UCSD-AML1 (cell line): ENCODE measurements at regions not wholly inside any gene's neighbourhood (a gene's known extent, or its start where the extent isn't known, plus 50 kb on each side); places are given as distances from the start of the nearest gene placed in this dataset.

ENCODE experiments used
- DNase-seq: peaks from one replicate; lab custom pipeline; 2025; ENCODE audit not compliant: unreplicated experiment; lab: John Stamatoyannopoulos, UW

GRCh38 chr16:55113210-55113609, 182.5 kb downstream of the IRX5 start:
- DNase-seq = no peak

DNA sequence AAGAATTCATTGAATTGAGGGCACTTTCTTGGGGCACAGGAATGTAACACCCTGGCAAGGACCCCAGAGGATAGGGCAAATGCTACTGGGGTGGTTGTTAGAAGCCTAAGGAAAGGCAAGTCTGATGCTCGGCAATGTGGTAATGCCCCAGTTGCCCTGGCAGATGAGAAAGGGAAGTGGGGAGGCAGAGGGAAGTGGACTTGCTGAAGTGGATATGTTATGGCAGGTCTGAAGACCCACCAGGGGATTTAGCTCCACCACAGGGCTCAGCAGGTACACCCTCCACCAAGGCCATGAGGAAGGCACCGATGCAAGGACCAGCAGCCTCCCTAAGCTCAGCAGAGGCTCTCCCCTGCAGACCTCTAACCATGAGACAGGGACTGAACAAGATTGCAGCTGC, 184.8 kb downstream of the IRX5 start:
- DNase-seq = no peak

DNA sequence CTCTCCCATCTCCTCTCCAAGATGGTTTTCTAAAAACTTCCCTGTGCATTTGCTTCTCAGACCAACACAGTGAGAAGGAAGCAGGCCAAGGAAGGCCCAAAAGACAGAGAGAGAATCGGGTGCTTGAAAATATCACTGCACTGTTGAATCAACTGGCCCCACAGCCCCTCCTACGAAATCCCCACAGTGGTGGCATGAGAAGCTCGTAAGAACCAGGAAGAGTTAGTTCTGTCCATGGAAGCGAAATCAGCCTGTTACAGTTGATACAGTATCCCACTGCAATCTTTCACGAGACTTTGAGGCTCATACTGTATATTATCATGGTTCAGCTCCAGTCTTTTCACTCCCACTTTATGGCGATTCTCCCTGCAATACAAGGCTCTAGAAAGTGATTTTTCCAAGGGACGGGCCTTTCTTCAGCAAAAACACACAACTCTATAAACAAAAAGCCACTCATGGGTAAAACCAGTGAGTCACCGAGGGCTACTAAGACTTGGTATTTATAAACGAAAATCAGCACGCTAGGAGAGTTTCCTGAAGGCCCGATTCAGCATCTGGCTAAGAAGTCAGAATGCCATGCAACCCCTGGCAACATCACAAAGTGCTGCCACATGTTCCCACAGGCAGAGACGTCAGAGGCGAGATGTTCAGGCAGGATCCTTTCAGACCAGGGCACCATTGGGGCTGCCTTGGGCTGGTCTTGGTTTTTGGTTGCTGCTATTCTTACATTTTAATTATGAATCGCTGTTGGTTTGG, 185.7 kb downstream of the IRX5 start:
- no peak for DNase-seq

DNA sequence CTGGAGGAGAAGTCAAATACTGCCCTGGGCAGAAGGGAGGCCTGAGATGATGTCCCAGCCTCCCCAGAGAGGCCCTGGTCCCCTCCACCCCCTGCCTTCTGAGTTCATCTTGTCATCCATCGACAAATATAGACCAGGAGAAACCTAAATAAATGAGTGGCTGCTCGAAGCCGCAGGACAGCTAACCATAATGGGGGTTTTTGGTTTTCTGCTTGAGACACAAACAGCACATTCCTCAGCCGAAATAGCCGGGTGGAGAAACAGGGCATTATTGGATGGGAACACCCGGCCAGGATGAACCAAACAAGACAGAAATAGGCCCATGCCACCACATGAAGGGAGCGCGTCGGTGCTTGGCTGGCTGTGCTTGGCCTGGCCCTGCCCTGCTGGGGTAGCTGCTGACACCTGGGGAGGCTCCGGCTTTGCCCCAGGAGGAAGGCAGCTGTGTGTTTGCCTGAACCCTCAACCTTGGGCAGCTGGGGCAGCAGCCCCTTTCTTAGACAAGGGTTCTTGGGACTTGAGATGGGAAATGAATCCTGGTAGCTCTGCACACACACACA, 188.1 kb downstream of the IRX5 start:
- DNase-seq = no peak

DNA sequence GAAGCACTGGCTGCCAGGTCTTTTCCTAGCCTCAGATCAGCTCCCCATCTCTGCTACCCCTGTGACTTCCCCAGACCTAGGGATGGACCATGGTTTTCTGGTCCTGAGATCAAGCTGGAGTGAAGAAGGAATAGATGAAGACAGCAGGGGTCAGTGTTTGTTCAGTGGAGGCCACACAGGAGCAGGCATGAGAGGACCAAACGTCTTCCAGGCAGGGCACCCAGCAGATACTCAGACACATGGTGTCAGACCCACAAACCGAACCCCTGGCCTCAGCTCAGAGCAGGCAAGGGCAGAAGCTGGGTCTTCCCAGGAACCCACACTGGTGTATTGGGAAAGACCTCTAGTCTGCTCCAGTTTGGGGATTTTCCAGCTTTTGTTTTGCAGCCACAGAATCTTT, 189.7 kb downstream of the IRX5 start:
- DNase-seq = no peak

DNA sequence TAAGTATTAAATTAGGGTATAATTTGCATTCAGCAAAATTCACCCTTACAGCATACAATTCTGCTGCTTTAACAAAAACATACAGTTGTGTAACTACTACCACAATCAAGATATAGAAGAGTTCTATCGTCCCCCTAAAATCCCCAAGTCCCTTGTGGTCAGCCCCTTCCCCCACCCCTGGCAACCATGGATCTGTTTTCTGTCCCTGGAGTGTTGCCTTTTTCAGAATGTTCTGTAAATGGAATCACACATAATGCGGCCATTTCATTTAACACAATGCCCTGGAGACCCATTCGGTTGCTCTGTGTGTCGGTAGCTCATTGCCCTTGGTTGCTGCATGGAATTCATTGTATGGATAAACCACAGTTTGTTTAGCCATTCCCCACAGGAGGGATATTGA, 190.2 kb downstream of the IRX5 start:
- no peak for DNase-seq

DNA sequence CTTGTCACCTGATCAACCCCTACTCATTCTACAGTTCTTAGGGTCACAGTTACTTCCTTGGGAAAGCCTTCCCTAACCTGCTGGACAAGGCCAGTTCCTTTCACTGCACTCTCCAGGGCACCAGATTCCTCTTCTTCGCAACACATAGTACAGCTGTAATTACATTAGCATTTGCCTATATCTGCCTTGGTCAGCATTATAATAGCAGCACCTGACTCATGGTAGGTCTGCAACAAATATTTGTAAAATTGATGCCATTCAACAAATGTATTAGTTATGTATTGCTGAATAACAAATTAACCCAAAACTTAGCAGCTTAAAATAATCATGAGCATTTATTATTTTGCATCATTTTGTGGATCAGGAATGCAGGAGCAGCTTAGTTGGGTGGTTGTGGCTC, 193.0 kb downstream of the IRX5 start:
- DNase-seq = no peak

- DNase-seq = no peak
These were observed 195.2 kb downstream of the IRX5 start for GRCh38 chr16:55125818-55126385.

GRCh38 chr16:55126456-55126855, 195.8 kb downstream of the IRX5 start:
- DNase-seq = no peak

GRCh38 chr16:55130456-55130855, 193.5 kb upstream of the IRX6 start:
- no peak for DNase-seq

DNA sequence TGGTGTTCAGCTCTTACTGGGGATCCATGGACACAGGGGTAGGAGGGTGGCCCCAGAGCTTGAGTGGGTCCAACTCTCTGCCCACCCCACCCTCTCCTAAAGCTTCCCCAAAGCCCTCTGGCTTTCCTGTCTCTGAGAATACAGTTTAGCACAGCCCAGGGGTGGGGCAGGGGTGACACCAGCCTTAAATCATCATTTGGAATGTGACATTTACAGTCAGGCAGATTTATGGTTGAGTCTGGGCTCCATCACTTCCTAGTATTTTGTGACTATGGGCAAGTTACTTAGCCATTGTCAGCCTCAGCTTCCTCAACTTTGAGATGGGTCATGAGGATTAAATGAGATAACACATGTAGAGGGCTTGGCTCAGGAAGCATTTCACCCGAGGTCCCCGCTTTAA, 193.1 kb upstream of the IRX6 start:
- DNase-seq = no peak

DNA sequence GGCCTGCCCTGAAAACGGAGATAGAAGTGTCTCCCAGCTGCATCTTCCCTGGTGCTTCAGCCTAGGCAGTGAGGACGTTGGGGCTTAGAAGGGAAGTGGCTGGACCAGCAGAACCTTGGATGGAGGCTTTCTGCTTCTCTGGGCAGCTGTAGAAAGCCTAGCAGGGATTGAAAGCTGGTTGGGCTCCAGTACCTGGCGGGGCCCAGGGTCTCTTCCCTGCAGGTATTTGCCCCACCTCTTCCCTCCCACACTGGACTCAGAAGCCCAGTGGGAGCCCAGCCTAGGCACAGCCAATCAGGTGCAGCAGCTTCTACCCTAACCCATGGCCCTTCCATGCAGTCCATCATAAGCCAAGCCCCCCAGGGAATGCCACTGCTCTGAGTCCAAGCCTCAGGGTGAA, 190.3 kb upstream of the IRX6 start:
- DNase-seq = no peak

DNA sequence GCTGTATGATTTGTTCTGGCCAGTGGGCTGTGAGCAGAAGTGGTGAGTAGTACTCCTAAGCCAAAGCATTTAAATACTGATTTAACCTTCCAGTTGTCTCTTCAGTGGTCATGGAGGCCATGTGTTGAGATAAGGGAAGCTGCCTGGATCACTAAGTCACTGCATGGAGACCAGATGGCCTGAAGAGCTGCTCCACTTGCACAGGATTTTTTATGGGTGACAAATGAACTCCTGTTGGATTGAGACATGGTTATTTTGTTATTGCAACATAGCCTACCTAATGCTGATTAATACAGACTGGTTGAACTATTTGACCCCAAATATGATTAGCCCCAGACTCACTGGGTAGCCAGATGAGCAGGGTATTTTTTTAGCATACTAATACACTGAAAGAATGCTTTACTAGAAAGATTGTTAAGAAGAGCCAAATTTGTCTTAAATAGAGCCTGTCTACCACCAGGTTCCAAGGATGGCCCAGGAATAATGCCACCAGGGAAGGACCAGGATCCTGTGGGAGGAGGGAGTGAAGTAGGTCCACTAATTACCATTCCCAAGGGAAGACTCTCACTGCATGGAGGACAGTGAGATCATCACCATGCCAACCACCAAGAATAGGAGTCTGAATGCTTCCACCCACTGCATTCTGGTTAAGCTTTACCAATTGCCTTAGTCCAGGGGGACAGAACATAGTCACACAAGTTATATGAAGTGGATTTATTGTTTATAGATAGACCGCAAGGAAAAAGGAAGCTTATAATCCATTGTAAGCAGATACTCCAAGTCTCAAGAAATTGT, 187.4 kb upstream of the IRX6 start:
- no peak for DNase-seq

DNA sequence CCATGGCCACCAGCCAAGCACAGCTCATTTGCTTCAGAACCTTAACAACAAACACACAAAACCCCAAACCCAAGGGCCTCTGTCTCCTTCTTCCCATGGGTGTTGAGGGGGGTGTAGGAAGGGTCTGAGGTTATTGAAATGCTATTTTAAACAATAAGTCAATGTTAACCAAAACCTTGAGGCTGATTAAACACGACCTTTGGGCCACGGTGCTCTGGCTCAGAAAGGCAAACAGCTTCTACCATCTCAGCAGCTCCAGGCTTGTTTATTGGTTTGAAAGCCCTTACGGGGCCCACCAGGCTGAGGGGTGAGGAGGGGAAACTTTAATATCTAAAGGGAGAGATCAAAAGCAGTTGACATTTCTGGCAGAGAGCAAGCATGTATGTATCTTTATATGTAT, 185.7 kb upstream of the IRX6 start:
- DNase-seq = no peak

- no peak for DNase-seq
These were observed 181.6 kb upstream of the IRX6 start for GRCh38 chr16:55142405-55142804.

DNA sequence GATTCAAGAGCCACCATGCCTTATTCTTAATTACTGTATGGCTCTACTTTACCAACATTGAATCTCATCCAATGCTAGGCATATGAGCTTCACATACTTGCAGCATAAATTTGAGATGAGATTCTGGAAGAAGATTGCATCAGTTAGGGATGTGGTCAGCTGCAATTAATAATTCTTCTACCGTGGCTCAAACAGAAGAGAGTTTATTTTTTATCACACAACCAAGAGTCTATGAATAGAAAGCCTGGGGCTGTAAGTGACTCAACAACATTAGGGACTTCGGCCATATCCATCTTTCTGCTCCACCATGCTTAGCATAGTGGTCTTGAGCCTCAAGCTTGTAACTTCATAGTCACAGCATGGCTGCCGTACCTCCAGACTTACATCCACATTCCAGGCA, 179.4 kb upstream of the IRX6 start:
- DNase-seq = no peak

- DNase-seq = no peak
These were observed 178.0 kb upstream of the IRX6 start for GRCh38 chr16:55145771-55146603.

DNA sequence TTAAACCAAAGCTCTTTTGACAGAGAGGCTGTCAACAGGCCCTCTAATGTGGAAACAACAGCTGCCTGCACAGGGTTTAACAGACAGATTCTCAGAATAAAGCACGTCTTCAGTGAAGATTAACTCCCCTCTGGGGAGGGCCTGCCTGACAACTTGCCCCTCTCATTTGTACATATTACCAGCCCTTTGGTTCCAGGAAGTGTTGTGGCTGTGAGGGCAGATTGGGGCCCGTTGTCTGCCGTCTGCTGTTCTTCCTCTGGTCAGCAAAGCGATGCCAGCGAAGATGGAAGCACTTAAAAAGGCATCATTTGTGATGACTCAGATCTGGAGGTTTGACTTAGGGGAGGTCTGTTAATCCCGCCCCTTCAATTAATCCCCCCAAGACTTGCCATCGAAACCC, 177.0 kb upstream of the IRX6 start:
- DNase-seq = no peak

- no peak for DNase-seq
These were observed 176.6 kb upstream of the IRX6 start for GRCh38 chr16:55147396-55147795.

DNA sequence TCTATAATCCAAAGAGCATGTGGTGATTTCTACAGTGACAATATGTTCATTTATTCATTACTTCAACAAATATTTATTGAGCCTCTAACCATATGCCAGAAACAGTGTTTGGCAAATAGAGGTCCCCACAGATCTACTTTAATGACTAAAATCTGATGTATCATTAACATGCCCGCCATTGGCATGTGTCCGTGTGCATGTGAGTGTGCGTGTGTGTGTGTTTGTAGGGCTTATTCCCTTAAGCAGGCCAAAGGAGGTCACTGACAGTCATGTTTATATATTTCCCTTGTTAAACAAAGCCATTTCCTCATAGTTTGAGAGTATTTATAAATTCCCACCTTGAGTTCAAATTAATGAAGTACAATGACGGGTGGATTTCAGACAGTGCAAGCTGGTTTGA, 174.4 kb upstream of the IRX6 start:
- DNase-seq = no peak
